HEK293T (cell line): ENCODE measurements at regions not wholly inside any gene's neighbourhood (a gene's known extent, or its start where the extent isn't known, plus 50 kb on each side); places are given as distances from the start of the nearest gene placed in this dataset.
A peak's percentile ranks its signal among the peaks of the same experiment; 100 is the strongest.

ENCODE experiments used
- CTCF ChIA-PET: fragments of 350-600 bp; formaldehyde crosslinking; extraction: SDS; loops from one replicate; lab custom pipeline; 2021; ENCODE audit warnings: antibody characterized with exemption, inconsistent platforms; lab: Yijun Ruan, JAX
- POLR2A ChIA-PET: fragments of 350-600 bp; formaldehyde crosslinking; extraction: SDS; loops from one replicate; lab custom pipeline; 2020; ENCODE audit warnings: antibody characterized with exemption, inconsistent platforms; lab: Yijun Ruan, JAX
- DNase-seq: peaks from one replicate; pipeline ENCODE4 v3.0.0; 2012; ENCODE audit warnings: mixed read lengths; ENCODE audit errors: extremely low spot score
- ARNT ChIP-seq: fragments of 450-650 bp; IDR thresholded peaks from 2 replicates; pipeline ENCODE4 v1.6.1; 2017; ENCODE audit warnings: mild to moderate bottlenecking
- BHLHE40 ChIP-seq: fragments of 450-650 bp; IDR thresholded peaks from 2 replicates; pipeline ENCODE4 v1.6.1; 2016; ENCODE audit warnings: mild to moderate bottlenecking, moderate library complexity, borderline replicate concordance
- CTBP1 ChIP-seq: fragments of 450-650 bp; IDR thresholded peaks from 2 replicates; pipeline ENCODE4 v1.6.1; 2016; ENCODE audit warnings: borderline replicate concordance
- ELF4 ChIP-seq: fragments of 450-650 bp; IDR thresholded peaks from 2 replicates; pipeline ENCODE4 v1.6.1; 2017; ENCODE audit warnings: antibody characterized with exemption
- FOXA1 ChIP-seq: fragments of 450-650 bp; IDR thresholded peaks from 2 replicates; pipeline ENCODE4 v1.6.1; 2016; ENCODE audit warnings: mild to moderate bottlenecking
- FOXK2 ChIP-seq: fragments of 450-650 bp; IDR thresholded peaks from 2 replicates; pipeline ENCODE4 v1.6.1; 2016; ENCODE audit warnings: mild to moderate bottlenecking
- FOXM1 ChIP-seq: fragments of 450-650 bp; IDR thresholded peaks from 2 replicates; pipeline ENCODE4 v1.6.1; 2017; ENCODE audit warnings: mild to moderate bottlenecking, borderline replicate concordance
- HDGF ChIP-seq: fragments of 450-650 bp; IDR thresholded peaks from 2 replicates; pipeline ENCODE4 v1.6.1; 2017; ENCODE audit warnings: antibody characterized with exemption, borderline replicate concordance
- L3MBTL2 ChIP-seq: fragments of 450-650 bp; conservative IDR thresholded peaks from 2 replicates; pipeline ENCODE4 v1.6.1; 2016; ENCODE audit warnings: mild to moderate bottlenecking
- LEF1 ChIP-seq: fragments of 450-650 bp; IDR thresholded peaks from 2 replicates; pipeline ENCODE4 v1.6.1; 2017; ENCODE audit warnings: mild to moderate bottlenecking, borderline replicate concordance
- NFRKB ChIP-seq: fragments of 450-650 bp; IDR thresholded peaks from 2 replicates; pipeline ENCODE4 v1.6.1; 2016; ENCODE audit warnings: mild to moderate bottlenecking, moderate library complexity
- SP1 ChIP-seq: fragments of 450-650 bp; IDR thresholded peaks from 2 replicates; pipeline ENCODE4 v1.6.1; 2017
- SUZ12 ChIP-seq: fragments of 450-650 bp; IDR thresholded peaks from 2 replicates; pipeline ENCODE4 v1.6.1; 2016; ENCODE audit warnings: mild to moderate bottlenecking
- TARDBP ChIP-seq: fragments of 450-650 bp; IDR thresholded peaks from 2 replicates; pipeline ENCODE4 v1.6.1; 2016
- ZNF384 ChIP-seq: fragments of 450-650 bp; IDR thresholded peaks from 2 replicates; pipeline ENCODE4 v1.6.1; 2016
- TF ChIP-seq, protein P1 (sequence below): fragments of 450-650 bp; IDR thresholded peaks from 2 replicates; pipeline ENCODE4 v1.6.1; 2016

DNA sequence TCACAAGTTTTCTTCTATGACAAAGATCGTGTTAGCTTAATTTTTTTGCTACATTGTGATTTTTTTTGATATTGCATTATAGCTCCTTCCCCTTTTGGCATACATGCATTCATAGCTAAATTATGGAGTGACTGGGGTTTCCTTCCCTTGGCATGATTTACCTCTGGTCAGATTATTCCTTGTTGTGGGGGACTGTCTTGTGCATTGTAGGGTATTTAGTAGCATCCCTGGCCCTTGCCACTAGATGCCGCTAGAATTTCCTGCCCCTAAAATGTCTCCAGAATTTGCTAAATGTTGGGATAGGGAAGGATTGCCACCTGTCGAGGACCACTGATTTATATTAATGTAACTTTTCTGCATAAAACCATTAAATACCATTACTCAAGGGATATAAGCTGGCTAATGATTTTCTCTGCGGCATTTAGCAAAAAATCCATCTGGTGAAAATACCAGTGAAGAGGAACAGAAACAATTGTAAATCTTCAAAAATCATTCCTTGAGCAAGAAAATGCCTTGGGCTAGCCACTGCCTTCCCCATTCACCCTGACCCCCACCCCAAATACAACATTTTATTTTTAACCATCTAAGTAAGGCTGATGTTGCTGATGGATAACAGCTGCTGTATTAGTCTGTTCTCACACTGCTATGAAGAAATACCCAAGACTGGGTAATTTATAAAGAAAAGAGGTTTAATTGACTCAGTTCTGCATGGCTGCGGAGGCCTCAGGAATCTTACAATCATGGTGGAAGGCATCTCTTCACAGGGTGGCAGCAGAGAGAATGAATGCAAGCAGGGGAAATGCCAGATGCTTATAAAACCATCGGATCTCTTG is 195.2 kb downstream of the MAP2K6 start:
- TF ChIP-seq, protein P1, sequence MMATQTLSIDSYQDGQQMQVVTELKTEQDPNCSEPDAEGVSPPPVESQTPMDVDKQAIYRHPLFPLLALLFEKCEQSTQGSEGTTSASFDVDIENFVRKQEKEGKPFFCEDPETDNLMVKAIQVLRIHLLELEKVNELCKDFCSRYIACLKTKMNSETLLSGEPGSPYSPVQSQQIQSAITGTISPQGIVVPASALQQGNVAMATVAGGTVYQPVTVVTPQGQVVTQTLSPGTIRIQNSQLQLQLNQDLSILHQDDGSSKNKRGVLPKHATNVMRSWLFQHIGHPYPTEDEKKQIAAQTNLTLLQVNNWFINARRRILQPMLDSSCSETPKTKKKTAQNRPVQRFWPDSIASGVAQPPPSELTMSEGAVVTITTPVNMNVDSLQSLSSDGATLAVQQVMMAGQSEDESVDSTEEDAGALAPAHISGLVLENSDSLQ = peak; percentile 35; the same call in 1 of the 2 replicates
- TF ChIP-seq NFRKB = no peak
- CTCF ChIA-PET = interaction anchor here (0.6 to 1.3 kb wide), 6 partner anchors 10 to 689 kb away, joined by 3 to 6 read pairs (median 3); no protein-coding TSS in a partner anchor
- POLR2A ChIA-PET = no interaction called here
- DNase-seq = peak; percentile 36

DNA sequence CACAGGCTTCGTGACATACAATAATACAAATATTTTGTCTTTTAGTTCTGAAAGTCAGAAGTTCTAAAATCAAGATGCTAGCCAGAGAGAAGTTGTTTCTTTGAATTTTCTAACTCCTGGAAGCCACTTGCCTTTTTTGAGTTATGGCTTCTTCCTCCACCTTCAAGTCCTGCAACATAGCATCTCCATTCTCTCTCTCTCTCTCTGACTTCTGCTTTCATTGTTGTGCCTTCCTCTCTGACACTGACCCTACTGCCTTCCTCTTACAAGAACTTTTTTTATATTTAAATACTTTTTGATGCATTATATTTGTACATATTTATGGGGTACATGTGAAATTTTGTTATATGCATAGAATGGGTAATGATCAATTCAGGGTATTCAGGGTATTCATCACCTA is 205.9 kb downstream of the MAP2K6 start:
- TF ChIP-seq BHLHE40 (no peak), SUZ12 (no peak), LEF1 (no peak), NFRKB (no peak), HDGF (no peak), ZNF384 (no peak), FOXM1 (no peak), L3MBTL2 (no peak), ELF4 (no peak), FOXK2 (no peak), TARDBP (no peak), ARNT (no peak), FOXA1 (no peak), SP1 (no peak)
- TF ChIP-seq, protein P1 = no peak
- ChIA-PET POLR2A (no interaction called here), CTCF (interaction anchor here (0.9 kb wide), 1 partner anchor 11 kb away, joined by 3 read pairs; no protein-coding TSS in a partner anchor)
- no peak for DNase-seq

DNA sequence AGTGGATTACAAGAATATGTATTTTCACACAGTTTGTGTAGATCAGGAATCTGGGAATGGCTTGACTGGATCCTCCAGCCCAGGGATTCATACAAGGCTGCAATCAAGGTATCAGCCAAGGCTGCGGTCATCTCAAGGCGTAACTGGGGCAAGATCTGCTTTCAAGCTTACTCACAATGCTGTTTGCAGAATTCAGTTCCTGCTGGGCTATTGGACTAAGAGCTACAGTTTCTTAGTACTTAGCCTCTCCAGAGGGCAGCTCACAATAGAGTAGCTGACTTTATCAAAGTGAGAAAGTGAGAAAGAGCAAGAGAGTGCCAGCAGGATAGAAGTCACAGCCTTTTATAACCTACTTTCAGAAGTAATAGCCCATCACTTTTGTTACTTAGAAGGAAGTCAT is 211.0 kb downstream of the MAP2K6 start:
- CTCF ChIA-PET = no interaction called here
- no peak for TF ChIP-seq FOXM1
- TF ChIP-seq, protein P1 = no peak
- POLR2A ChIA-PET = no interaction called here
- no peak for DNase-seq

DNA sequence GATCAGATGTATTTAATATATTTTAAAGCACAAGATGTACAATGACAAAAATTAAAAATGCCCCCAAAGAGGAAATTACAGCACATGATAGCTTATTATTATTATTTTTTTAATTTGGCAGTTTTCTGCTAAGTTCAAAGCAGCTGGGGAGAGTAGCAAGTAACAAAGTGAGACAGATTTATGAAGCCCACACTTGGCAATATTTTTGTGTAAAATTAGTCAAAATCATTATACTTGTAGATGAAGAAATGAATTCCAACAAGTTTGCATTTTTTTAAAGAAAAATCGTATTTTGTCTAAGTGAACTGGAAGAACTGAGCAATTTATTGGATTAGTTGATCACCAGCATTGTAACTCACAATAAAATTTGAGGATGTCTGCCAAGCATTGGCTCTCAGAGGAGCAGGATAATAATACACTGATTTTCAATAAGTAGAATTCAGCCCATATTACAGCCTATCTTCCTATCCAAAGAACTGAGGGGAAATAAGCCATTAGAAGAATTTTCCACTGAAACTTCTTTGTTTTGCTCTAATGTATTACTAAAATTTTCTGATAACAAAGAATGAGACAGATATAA is 215.6 kb downstream of the MAP2K6 start:
- CTCF ChIA-PET = no interaction called here
- no peak for DNase-seq
- POLR2A ChIA-PET = no interaction called here
- TF ChIP-seq ZNF384 (no peak), ELF4 (no peak), FOXK2 (no peak), SP1 (no peak), L3MBTL2 (no peak), CTBP1 (no peak), SUZ12 (no peak)

DNA sequence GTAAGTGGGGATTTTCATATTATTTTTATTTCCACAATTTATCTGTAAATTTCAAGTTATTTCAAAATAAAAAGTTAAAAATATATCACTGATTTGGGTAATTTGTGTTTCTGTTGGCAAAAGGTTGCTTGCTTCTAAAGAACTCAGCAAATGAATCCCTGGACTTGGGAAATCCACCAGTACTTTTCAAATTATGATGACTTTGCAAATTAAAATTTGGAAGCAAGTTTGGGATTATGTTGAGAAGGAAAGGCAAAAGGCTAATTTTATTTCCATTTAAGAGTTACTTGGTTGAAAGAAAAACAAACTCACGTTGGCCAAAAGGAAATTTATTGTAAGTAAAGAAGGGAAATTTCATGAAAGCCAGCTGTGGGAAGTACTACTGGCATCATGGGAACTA is 220.3 kb downstream of the MAP2K6 start:
- ChIA-PET CTCF (no interaction called here), POLR2A (no interaction called here)
- TF ChIP-seq LEF1 (no peak), NFRKB (no peak), SP1 (no peak), ARNT (no peak), CTBP1 (no peak), ELF4 (no peak), HDGF (no peak), BHLHE40 (no peak), L3MBTL2 (no peak), FOXK2 (no peak), TARDBP (no peak), SUZ12 (no peak), FOXM1 (no peak), ZNF384 (no peak), FOXA1 (no peak)
- TF ChIP-seq, protein P1 = no peak
- no peak for DNase-seq
